ENCODE measurements at regions not wholly inside any gene's neighbourhood (a gene's known extent, or its start where the extent isn't known, plus 50 kb on each side); places are given as distances from the start of the nearest gene placed in this dataset.
"Not testable (repeated sequence)": the region's sequence is repeated elsewhere in the genome, so short reads cannot be mapped to it uniquely, and the experiment has no call there.

GRCh38 chr3:28149960-28150359 is 91.5 kb upstream of the CMC1 start:
- Histone ChIP-seq H3K27me3 (no peaks in the 10 kb centered on the region), H3K4me3 (no peak overlapping the region), H3K27ac (no peak overlapping the region), H3K9me3 (peaks cover 0 to 5% (median 0%) of the 10 kb centered on the region in 4 donors), H3K36me3 (no peaks in the 10 kb centered on the region), H3K4me1 (peaks cover 0 to 9% (median 0%) of the 10 kb centered on the region in 4 donors)
- intact Hi-C loops (cut with DNase I): no loop called here
- DNase-seq: no peak
- TF ChIP-seq POLR2A (IDR thresholded peaks at IDR 0.05): no peak
- no peak for TF ChIP-seq POLR2AphosphoS5 (IDR thresholded peaks at IDR 0.05)
- TF ChIP-seq CTCF (IDR thresholded peaks at IDR 0.05): no peak
- TF ChIP-seq EP300 (IDR thresholded peaks at IDR 0.05): no peak

- TF ChIP-seq POLR2AphosphoS5 (IDR thresholded peaks at IDR 0.05): peak in 2 of 4 donors; percentile 9 to 20
- no peak for TF ChIP-seq POLR2A (IDR thresholded peaks at IDR 0.05)
- intact Hi-C loops (cut with DNase I): no loop called here
- H3K4me3 ChIP-seq: no peak overlapping the region
- peaks cover 0 to 9% (median 0%) of the 10 kb centered on the region in 4 donors for H3K4me1 ChIP-seq
- H3K36me3 ChIP-seq: no peaks in the 10 kb centered on the region
- DNase-seq: no peak
- no peak overlapping the region for H3K27ac ChIP-seq
- no peaks in the 10 kb centered on the region for H3K27me3 ChIP-seq
- H3K9me3 ChIP-seq: peaks cover 0 to 5% (median 0%) of the 10 kb centered on the region in 4 donors
These were observed 90.8 kb upstream of the CMC1 start for GRCh38 chr3:28150465-28151206.

GRCh38 chr3:28151207-28151550 is 90.2 kb upstream of the CMC1 start:
- TF ChIP-seq EP300 (IDR thresholded peaks at IDR 0.05): no peak
- TF ChIP-seq CTCF (IDR thresholded peaks at IDR 0.05): no peak
- TF ChIP-seq POLR2A (IDR thresholded peaks at IDR 0.05): no peak
- no peak for TF ChIP-seq POLR2AphosphoS5 (IDR thresholded peaks at IDR 0.05)
- peak overlapping the region in 2 of 4 donors; percentile 7 to 16 for H3K27ac ChIP-seq
- H3K27me3 ChIP-seq: no peaks in the 10 kb centered on the region
- peaks cover 0 to 9% (median 0%) of the 10 kb centered on the region in 4 donors for H3K4me1 ChIP-seq
- intact Hi-C loops (cut with DNase I): no loop called here
- H3K4me3 ChIP-seq: no peak overlapping the region
- no peak for DNase-seq
- H3K9me3 ChIP-seq: peaks cover 0 to 5% (median 0%) of the 10 kb centered on the region in 4 donors
- WGBS, 2 donors: 76 to 82% methylated on average over 2 of the region's 2 CpGs
- H3K36me3 ChIP-seq: no peaks in the 10 kb centered on the region

GRCh38 chr3:28151608-28152228 is 89.7 kb upstream of the CMC1 start:
- Histone ChIP-seq H3K9me3 (peaks cover 0 to 5% (median 0%) of the 10 kb centered on the region in 4 donors), H3K36me3 (no peaks in the 10 kb centered on the region), H3K27me3 (no peaks in the 10 kb centered on the region), H3K27ac (peak overlapping the region; percentile 7 to 31 (median 15)), H3K4me3 (no peak overlapping the region), H3K4me1 (peaks cover 0 to 9% (median 0%) of the 10 kb centered on the region in 4 donors)
- intact Hi-C loops (cut with DNase I): no loop called here
- no peak for DNase-seq
- no peak for TF ChIP-seq POLR2AphosphoS5 (IDR thresholded peaks at IDR 0.05)
- TF ChIP-seq EP300 (IDR thresholded peaks at IDR 0.05): no peak
- TF ChIP-seq POLR2A (IDR thresholded peaks at IDR 0.05): no peak
- TF ChIP-seq CTCF (IDR thresholded peaks at IDR 0.05): no peak

GRCh38 chr3:28155631-28156030 is 85.8 kb upstream of the CMC1 start:
- Histone ChIP-seq H3K27me3 (no peaks in the 10 kb centered on the region), H3K4me3 (no peak overlapping the region), H3K27ac (no peak overlapping the region), H3K4me1 (peaks cover 0 to 9% (median 0%) of the 10 kb centered on the region in 4 donors), H3K36me3 (no peaks in the 10 kb centered on the region), H3K9me3 (peaks cover 0 to 5% (median 0%) of the 10 kb centered on the region in 4 donors)
- 41 to 86% methylated on average over 2 of the region's 2 CpGs for WGBS, 2 donors
- no peak for DNase-seq
- intact Hi-C loops (cut with DNase I): no loop called here
- TF ChIP-seq POLR2A (IDR thresholded peaks at IDR 0.05) (no peak), POLR2AphosphoS5 (IDR thresholded peaks at IDR 0.05) (no peak), EP300 (IDR thresholded peaks at IDR 0.05) (no peak), CTCF (IDR thresholded peaks at IDR 0.05) (no peak)

- 94 to 95% methylated on average over 16 of the region's 16 CpGs for WGBS, 2 donors
- intact Hi-C loops (cut with DNase I); H3K36me3 ChIP-seq; H3K4me1 ChIP-seq; DNase-seq; H3K9me3 ChIP-seq; H3K27me3 ChIP-seq; H3K27ac ChIP-seq; H3K4me3 ChIP-seq: not testable (repeated sequence)
These were observed 84.8 kb upstream of the CMC1 start for GRCh38 chr3:28156599-28156998.
